HCT116 (cell line): ENCODE measurements at regions not wholly inside any gene's neighbourhood (a gene's known extent, or its start where the extent isn't known, plus 50 kb on each side); places are given as distances from the start of the nearest gene placed in this dataset.

Experiments used
- ATAC-seq: fragments of 200-7000 bp; cut with Tn5 transposase; 2 replicates; pipeline ENCODE4 v1.9.1; 2020; ENCODE audit warnings: mild to moderate bottlenecking, moderate library complexity
- BruUV-seq: library from RNA; stranded (reverse); fragments of 400-500 nt; replicated peaks from 2 replicates; lab custom pipeline; 2021; lab: Mats Ljungman, UMichigan
- CTCF ChIA-PET: fragments of 300-600 bp; sonication (Branson Sonifier 250); formaldehyde crosslinking; loops from one replicate; lab custom pipeline; 2021; ENCODE audit warnings: antibody characterized with exemption; lab: Charles Lee
- POLR2A ChIA-PET: fragments of 300-600, 350-600 bp; sonication (Branson Sonifier 250); formaldehyde crosslinking; loops from one replicate; lab custom pipeline; 2021; ENCODE audit warnings: antibody characterized with exemption; lab: Charles Lee
- RAD21 ChIA-PET, 2 experiments: fragments of 300-600 bp; sonication (Branson Sonifier 250); formaldehyde crosslinking; loops; one replicate each; lab custom pipeline; 2023; ENCODE audit warnings: low total read pairs in 2 of 2; ENCODE audit not compliant: uncharacterized antibody in 2 of 2, unreplicated experiment in 2 of 2, low non-redundant PET in 1 of 2; lab: Charles Lee
- DNase-seq: peaks from one replicate; pipeline ENCODE4 v3.0.0-alpha.2; 2010; ENCODE audit warnings: low read depth, low spot score
- H2AFZ ChIP-seq: fragments of 200-600 bp; shearing (Covaris generic), sonication (generic); 2 replicates; pipeline ENCODE4 v1.6.1; 2017; ENCODE audit warnings: low read depth, mixed run types, mixed read lengths, antibody characterized with exemption, low read length; ENCODE audit not compliant: poor library complexity, severe bottlenecking
- H3K27ac ChIP-seq: 2 replicates; pipeline ENCODE4 v1.5.1; 2012; ENCODE audit warnings: low read depth, low read length
- H3K27me3 ChIP-seq: fragments of 200-600 bp; sonication (generic); 2 replicates; pipeline ENCODE4 v1.6.1; 2016; ENCODE audit warnings: mixed run types, low read length, mixed read lengths; ENCODE audit not compliant: insufficient read depth
- H3K36me3 ChIP-seq, 2 experiments: fragments of 200-500 bp in 1 of 2; fragments of 200-600 bp in 1 of 2; sonication (Bioruptor generic) in 1 of 2; sonication (generic) in 1 of 2; 2 replicates each; pipeline versions ENCODE4 v1.5.1 to v1.6.1; 2014 to 2016; ENCODE audit warnings: low read length in 2 of 2, inconsistent platforms in 1 of 2, mixed read lengths in 1 of 2, mixed run types in 1 of 2; ENCODE audit not compliant: insufficient read depth in 2 of 2, control insufficient read depth in 1 of 2
- H3K4me1 ChIP-seq, 2 experiments: fragments of 200-600 bp in 1 of 2; sonication (generic) in 1 of 2; 2 replicates each; pipeline versions ENCODE4 v1.5.1 to v1.6.1; 2012 to 2017; ENCODE audit warnings: low read length in 2 of 2, inconsistent platforms in 1 of 2, mild to moderate bottlenecking in 1 of 2, mixed read lengths in 1 of 2, mixed run types in 1 of 2, moderate library complexity in 1 of 2; ENCODE audit not compliant: insufficient read depth in 2 of 2, control insufficient read depth in 1 of 2
- H3K4me2 ChIP-seq: fragments of 200-600 bp; sonication (generic); 2 replicates; pipeline ENCODE4 v1.6.1; 2017; ENCODE audit warnings: mixed run types, low read length, mixed read lengths
- H3K4me3 ChIP-seq, 2 experiments: fragments of 200-600 bp in 1 of 2; sonication (generic) in 1 of 2; replicated peaks in 1 of 2; 2 replicates each; pipeline ENCODE4 v1.5.1; 2011 to 2016; ENCODE audit warnings: low read length in 2 of 2, control low read depth in 1 of 2, low read depth in 1 of 2, mild to moderate bottlenecking in 1 of 2, mixed read lengths in 1 of 2, mixed run types in 1 of 2
- H3K79me2 ChIP-seq: fragments of 200-600 bp; sonication (generic); 2 replicates; pipeline ENCODE4 v1.6.1; 2017; ENCODE audit warnings: mild to moderate bottlenecking, mixed run types, low read length, moderate library complexity, mixed read lengths; ENCODE audit not compliant: insufficient read depth
- H3K9ac ChIP-seq: fragments of 200-600 bp; sonication (generic); 2 replicates; pipeline ENCODE4 v1.6.1; 2016; ENCODE audit warnings: low read length, mixed read lengths
- H3K9me2 ChIP-seq: fragments of 200-600 bp; sonication (generic), shearing (Covaris generic); 2 replicates; pipeline ENCODE4 v1.6.1; 2017; ENCODE audit warnings: mixed run types, mild to moderate bottlenecking, moderate library complexity; ENCODE audit not compliant: insufficient read depth
- H3K9me3 ChIP-seq, 2 experiments: fragments of 200-500 bp in 1 of 2; fragments of 200-600 bp in 1 of 2; sonication (Bioruptor generic) in 1 of 2; sonication (generic) in 1 of 2; 2 replicates each; pipeline ENCODE4 v1.6.1; 2014 to 2017; ENCODE audit warnings: low read length in 2 of 2, mixed read lengths in 2 of 2, inconsistent platforms in 1 of 2, low read depth in 1 of 2, mild to moderate bottlenecking in 1 of 2, mixed run types in 1 of 2, moderate library complexity in 1 of 2; ENCODE audit not compliant: control insufficient read depth in 1 of 2, insufficient read depth in 1 of 2
- H4K20me1 ChIP-seq: fragments of 200-600 bp; sonication (generic), shearing (Covaris generic); 2 replicates; pipeline ENCODE4 v1.6.1; 2017; ENCODE audit warnings: mixed run types, mild to moderate bottlenecking, moderate library complexity; ENCODE audit not compliant: insufficient read depth
- CBX3 ChIP-seq: IDR thresholded peaks from 2 replicates; pipeline ENCODE4 v1.6.1; 2012; ENCODE audit warnings: low read depth
- CEBPB ChIP-seq: IDR thresholded peaks from 2 replicates; pipeline ENCODE4 v1.6.1; 2012; ENCODE audit warnings: low read depth
- ELF1 ChIP-seq: IDR thresholded peaks from 2 replicates; pipeline ENCODE4 v1.6.1; 2012; ENCODE audit warnings: low read depth, borderline replicate concordance
- POLR2AphosphoS5 ChIP-seq: IDR thresholded peaks from 2 replicates; pipeline ENCODE4 v1.6.1; 2011; ENCODE audit warnings: mild to moderate bottlenecking, low read depth, low read length, moderate library complexity
- REST ChIP-seq: IDR thresholded peaks from 2 replicates; pipeline ENCODE4 v1.6.1; 2012; ENCODE audit warnings: low read depth
- SIN3A ChIP-seq: IDR thresholded peaks from 2 replicates; pipeline ENCODE4 v1.6.1; 2012; ENCODE audit warnings: low read depth
- SP1 ChIP-seq: IDR thresholded peaks from 2 replicates; pipeline ENCODE4 v1.6.1; 2012; ENCODE audit warnings: low read depth
- SRF ChIP-seq: IDR thresholded peaks from 2 replicates; pipeline ENCODE4 v1.6.1; 2012; ENCODE audit warnings: low read depth
- YY1 ChIP-seq: IDR thresholded peaks from 2 replicates; pipeline ENCODE4 v1.6.1; 2011; ENCODE audit warnings: low read length, low read depth, moderate library complexity, mild to moderate bottlenecking; ENCODE audit not compliant: insufficient replicate concordance; ENCODE audit errors: extremely low read depth
- ZBTB33 ChIP-seq: IDR thresholded peaks from 2 replicates; pipeline ENCODE4 v1.6.1; 2011; ENCODE audit warnings: mild to moderate bottlenecking, low read length, moderate library complexity; ENCODE audit not compliant: insufficient replicate concordance; ENCODE audit errors: extremely low read depth
- intact Hi-C: fragments of 100-400 bp; cut with micrococcal nuclease; formaldehyde crosslinking; loops from 2 replicates; pipeline ENCODE4 v1.10.0; 2022

- peaks cover 0 to 5% of the 10 kb centered on the region in 2 experiments; a peak in 2 of 4 replicates for H3K4me1 ChIP-seq
- no peak for TF ChIP-seq ZBTB33
- no peak for TF ChIP-seq CEBPB
- no peak for TF ChIP-seq SIN3A
- TF ChIP-seq ELF1, result no peak
- no peak for TF ChIP-seq SP1
- no peak for TF ChIP-seq POLR2AphosphoS5
- no peak for TF ChIP-seq YY1
- TF ChIP-seq REST, result no peak
- TF ChIP-seq SRF, result no peak
- TF ChIP-seq CBX3, result no peak
- H3K36me3 ChIP-seq, result no peaks in the 10 kb centered on the region
- RAD21 ChIA-PET, result no interaction called here
- no peaks in the 10 kb centered on the region for H3K9me3 ChIP-seq
- POLR2A ChIA-PET, result no interaction called here
- no peaks in the 10 kb centered on the region for H3K79me2 ChIP-seq
- H3K9ac ChIP-seq, result no peak overlapping the region
- CTCF ChIA-PET, result no interaction called here
- no peak overlapping the region for H3K27ac ChIP-seq
- H3K27me3 ChIP-seq, result no peaks in the 10 kb centered on the region
- intact Hi-C loops, result no loop called here
- DNase-seq (no peak), ATAC-seq (no peak)
- no peak overlapping the region for H3K4me2 ChIP-seq
- H4K20me1 ChIP-seq, result no peaks in the 10 kb centered on the region
- no peaks in the 10 kb centered on the region for H3K9me2 ChIP-seq
- no TSS peak for BruUV-seq
- no peak overlapping the region for H2AFZ ChIP-seq
- H3K4me3 ChIP-seq, result no peak overlapping the region
These were observed 54.2 kb upstream of the NOTCH1 start for GRCh38 chr9:136599811-136600660.
